GM21528 (cell line): ENCODE measurements at regions not wholly inside any gene's neighbourhood (a gene's known extent, or its start where the extent isn't known, plus 50 kb on each side); places are given as distances from the start of the nearest gene placed in this dataset.

Experiments used
- ATAC-seq: cut with Tn5 transposase; IDR thresholded peaks from one replicate; pipeline ENCODE4 v1.9.1; 2021; ENCODE audit warnings: mild to moderate bottlenecking, moderate library complexity; ENCODE audit not compliant: unreplicated experiment, low FRiP score

- no peak for ATAC-seq
Measured at GRCh38 chr18:54767098-54767497, 61.2 kb upstream of the RAB27B start.

- ATAC-seq, result no peak
Measured at GRCh38 chr18:54769526-54770464, 58.5 kb upstream of the RAB27B start.

DNA sequence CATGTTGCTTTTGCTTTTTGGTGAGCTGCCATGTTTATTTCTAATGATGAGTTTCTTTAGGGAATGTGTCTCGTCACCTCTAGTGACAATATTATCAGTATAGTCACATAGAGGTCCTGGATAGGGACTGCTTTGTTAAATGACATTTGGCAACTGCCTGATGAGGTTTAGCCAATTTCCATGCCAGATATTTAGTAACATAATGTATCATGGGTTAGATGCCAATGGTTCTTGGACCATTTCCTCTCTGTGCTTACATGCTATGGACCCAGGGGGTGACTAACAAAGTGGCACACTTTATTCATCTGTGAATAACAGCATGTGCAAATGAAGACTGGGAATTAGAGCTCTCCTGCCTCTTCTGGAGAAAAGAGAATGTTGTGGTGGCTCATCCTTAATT lies 56.2 kb upstream of the RAB27B start:
- ATAC-seq, result no peak

DNA sequence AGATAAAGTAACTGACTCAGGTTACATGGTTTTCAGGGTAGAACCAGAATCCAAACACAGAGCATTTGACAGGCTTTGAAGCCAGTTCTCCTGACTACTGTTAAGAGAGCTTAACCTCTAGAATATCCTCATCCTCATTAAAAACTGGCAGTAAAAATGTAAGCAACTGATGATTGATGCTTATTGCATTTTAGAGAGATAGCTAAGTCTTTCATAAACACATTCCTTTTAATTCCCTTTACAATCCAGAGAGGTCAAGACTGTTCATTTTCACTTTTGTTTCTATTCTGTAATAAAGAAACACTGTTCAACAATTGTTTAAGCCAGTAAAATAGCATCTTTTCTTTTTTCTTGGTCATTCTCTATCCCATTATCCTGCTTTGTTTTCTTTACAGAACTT lies 53.9 kb upstream of the RAB27B start:
- no peak for ATAC-seq

GRCh38 chr18:54774981-54775665 lies 53.2 kb upstream of the RAB27B start:
- no peak for ATAC-seq

- ATAC-seq, result no peak
Measured at GRCh38 chr18:54775686-54776085, 52.6 kb upstream of the RAB27B start.

- ATAC-seq, result no peak
Measured at GRCh38 chr18:54776282-54776977, 51.8 kb upstream of the RAB27B start.

DNA sequence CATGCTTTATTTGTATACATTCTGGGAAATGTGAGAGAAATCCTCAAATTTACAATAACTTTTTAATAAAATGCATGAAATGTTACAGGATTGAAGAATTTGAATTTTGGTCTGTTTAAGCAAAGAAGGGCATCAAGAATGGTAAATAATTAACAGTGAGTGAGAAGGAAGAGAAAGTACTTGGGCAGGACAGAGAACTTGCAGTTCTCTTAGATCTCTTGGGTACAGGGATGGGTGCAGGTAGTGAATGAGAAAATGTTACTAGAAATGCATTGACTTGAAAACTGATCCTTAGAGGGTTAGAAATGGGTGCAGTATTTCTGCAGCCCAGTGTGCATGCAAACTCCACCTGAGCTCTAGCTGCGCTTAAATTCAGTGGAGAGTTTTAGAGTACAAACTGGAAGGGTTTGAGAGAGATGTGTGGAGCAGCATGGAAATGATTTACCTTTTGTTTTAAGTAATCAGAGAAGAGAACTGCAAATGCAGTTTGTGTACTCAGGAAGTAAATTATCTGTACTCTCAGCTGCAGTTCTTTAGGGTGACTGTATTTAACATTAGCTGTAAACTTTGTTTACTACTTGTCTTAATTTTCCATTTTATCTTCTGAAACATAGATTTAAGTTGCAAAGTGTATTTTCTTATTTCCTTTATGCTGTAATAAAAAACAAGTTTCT lies 51.0 kb upstream of the RAB27B start:
- no peak for ATAC-seq

GRCh38 chr18:54777989-54778388 lies 50.3 kb upstream of the RAB27B start:
- ATAC-seq, result no peak
